Neural cell (in vitro differentiated cells): ENCODE measurements at regions not wholly inside any gene's neighbourhood (a gene's known extent, or its start where the extent isn't known, plus 50 kb on each side); places are given as distances from the start of the nearest gene placed in this dataset.

Source experiments
- CTCF ChIP-seq: fragments of 450-650 bp; IDR thresholded peaks from 2 replicates; pipeline ENCODE4 v1.5.1; 2014; ENCODE audit warnings: antibody characterized with exemption, mild to moderate bottlenecking, moderate library complexity; ENCODE audit not compliant: poor library complexity, severe bottlenecking
- EP300 ChIP-seq: fragments of 450-650 bp; conservative IDR thresholded peaks from 2 replicates; pipeline ENCODE4 v1.6.1; 2014; ENCODE audit warnings: antibody characterized with exemption, mild to moderate bottlenecking, moderate library complexity; ENCODE audit not compliant: poor library complexity, severe bottlenecking
- EZH2 ChIP-seq: fragments of 200-600, 300-800 bp; shearing (Covaris generic), sonication (generic); IDR thresholded peaks from 2 replicates; pipeline ENCODE4 v1.6.1; 2014; ENCODE audit warnings: antibody characterized with exemption, low read length, borderline replicate concordance, mild to moderate bottlenecking; ENCODE audit not compliant: insufficient read depth, poor library complexity, severe bottlenecking
- REST ChIP-seq: IDR thresholded peaks from 2 replicates; pipeline ENCODE4 v1.6.1; 2012; ENCODE audit warnings: borderline replicate concordance
- TAF1 ChIP-seq: IDR thresholded peaks from 2 replicates; pipeline ENCODE4 v1.6.1; 2012; ENCODE audit warnings: low read depth

GRCh38 chr6:125693480-125693879, 56.0 kb upstream of the HEY2 start:
- TF ChIP-seq EZH2 (no peak), CTCF (no peak), TAF1 (no peak), REST (no peak), EP300 (no peak)
